HL-60/S4 treated with retinoic acid at 250 ng/mL for 4 days and 3 days (cell line): ENCODE measurements at regions not wholly inside any gene's neighbourhood (a gene's known extent, or its start where the extent isn't known, plus 50 kb on each side); places are given as distances from the start of the nearest gene placed in this dataset.

ENCODE experiments used
- in situ Hi-C: fragments of 300-500 bp; cut with MboI; formaldehyde crosslinking; loops from 2 replicates; pipeline ENCODE4 v1.7.0; 2022; ENCODE audit warnings: low sequenced_read_pairs

DNA sequence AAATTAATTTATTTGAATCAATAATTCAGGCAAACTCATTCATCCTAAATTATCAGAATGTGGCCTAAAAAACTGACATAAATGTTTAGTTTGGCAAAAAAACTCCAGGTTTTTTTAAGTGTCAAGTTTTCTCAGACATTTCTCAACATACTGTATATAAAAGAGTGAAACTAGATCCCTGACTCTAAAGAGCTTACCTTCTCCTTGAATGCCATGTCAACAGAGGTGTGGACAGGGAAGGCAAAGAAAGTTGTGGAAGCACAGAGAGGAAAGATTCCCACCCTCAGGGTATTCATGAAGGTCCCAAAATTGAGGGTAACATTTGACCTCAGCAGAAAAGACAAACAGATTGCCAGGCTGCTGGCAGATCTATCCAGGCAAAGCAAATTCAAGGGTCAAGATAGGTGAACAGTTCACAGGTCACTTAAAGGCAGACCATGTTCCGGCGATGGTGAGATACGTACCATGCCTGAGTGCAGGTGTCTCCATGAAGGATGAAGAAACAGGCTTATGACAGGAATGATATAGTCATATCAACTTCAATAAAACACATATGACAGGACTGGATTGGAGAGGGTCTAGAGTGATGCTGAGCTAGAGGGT, 1638.3 kb upstream of the ZEB2 start:
- in situ Hi-C loops = no loop called here

DNA sequence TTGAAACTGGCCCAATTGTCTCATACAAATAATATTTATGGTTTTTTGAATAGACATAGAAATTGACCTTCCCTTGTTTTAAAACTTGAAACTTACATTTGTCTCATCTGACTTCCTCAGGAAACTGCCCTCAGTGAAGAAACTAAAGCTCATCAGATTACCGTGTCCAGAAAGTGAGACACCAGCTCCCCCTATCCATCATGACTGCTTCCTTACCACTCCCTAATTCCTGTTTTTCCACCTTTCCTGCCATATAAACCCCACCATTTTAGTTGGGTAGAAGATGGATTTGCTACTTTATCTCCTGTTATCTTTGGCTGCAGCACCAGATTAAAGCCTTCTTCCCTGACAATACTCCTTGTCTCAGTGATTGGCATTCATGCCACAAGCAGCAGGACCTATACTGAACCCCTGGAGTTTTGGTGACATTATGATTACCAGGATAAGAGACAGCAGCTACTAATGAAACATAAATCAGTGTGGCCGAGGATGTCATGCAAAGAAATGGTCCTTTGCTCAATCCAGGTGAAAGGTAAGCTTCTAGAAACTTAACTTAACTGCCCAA, 1627.6 kb upstream of the ZEB2 start:
- in situ Hi-C loops = no loop called here

DNA sequence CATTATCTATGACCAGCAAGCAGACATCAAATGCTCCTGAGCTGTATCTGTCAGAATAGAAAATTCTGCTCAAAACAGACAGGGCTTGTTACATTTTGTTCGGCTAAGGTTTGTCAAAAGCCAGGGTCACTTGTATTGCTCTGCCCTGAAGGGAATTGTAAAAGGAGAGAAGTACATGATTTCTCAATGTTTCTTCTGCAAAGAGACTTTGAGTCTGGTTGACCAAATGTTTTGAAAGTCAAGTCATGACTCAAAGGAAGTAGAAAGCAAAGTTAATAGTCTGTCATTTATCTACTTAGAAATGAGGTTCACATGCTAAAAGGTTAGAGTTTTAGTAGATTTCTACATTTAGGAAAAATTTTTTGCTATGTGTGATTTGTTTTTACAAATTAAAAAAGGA, 1624.1 kb upstream of the ZEB2 start:
- in situ Hi-C loops = no loop called here

DNA sequence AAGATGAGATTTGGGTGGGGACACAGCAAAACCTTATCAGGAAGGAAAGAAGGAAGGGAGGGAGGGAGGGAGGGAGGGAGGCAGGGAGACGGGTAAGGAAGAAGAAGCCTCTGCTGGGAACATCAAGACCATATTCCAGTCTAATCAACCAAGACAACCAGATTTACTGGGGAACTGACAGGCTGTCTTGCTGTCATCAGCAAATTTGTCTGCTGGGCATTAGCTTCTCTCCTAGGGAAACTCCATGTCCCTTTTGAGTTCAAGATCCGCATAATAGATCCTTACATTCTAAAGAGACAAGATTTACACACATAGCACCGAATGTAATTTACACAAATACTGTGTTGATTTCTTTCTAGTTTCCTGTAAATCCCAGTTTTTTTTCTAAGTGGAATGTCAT, 1618.9 kb upstream of the ZEB2 start:
- in situ Hi-C loops = no loop called here

DNA sequence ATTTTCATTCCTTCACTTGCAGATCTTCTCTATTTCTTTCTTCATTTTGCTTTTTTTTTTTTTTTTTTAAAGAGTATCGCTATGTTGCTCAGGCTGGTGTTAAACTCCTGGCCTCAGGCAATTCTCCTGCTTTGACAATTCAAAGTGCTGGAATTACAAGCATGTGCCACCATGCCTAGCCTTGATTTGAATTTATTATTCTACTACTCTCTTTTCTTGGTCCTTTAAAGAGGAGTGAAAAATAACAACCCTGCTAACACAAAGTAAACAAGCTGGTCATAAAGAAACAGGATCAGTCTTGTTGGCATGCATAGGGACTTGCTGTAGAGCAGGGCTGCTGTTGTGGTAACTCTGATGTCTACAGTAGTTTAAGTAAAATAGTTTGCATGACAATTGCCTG, 1615.3 kb upstream of the ZEB2 start:
- in situ Hi-C loops = no loop called here

DNA sequence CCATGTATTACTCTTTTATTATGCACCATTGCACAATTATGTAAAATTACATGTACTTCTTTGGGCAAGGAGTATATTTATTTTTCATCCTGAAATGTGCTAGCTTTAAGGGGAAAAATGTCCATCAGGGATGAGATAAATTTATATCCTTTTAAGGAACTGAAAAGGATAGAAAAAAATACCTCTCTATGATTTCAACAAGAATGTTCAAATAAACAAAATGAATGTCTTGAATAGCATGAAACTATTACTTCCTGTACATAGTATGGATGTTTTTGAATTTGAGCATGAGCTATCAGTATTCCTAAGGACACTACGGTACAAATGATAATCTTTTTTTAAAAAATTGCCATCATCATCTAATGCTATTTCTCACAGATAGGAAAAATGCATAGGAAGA, 1611.9 kb upstream of the ZEB2 start:
- in situ Hi-C loops = no loop called here

DNA sequence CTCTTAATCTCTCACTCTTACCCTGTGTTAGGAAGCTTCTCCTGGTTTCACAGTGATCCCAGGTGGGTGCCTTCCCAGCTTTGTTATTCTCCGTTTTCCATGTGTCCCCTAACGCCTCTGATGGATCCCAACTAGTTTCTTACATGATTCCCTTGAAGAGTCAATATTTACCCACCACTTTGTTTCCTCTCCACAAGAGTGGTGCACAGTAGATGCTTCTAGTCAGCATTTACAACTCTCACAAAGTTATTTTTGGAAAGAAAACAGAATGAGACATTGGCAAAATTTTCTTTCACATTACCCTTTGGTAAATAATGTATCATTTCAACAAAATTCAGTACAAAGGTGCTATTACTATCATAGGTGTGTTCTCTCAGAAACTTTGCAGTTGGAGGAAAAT, 1611.1 kb upstream of the ZEB2 start:
- in situ Hi-C loops = no loop called here

DNA sequence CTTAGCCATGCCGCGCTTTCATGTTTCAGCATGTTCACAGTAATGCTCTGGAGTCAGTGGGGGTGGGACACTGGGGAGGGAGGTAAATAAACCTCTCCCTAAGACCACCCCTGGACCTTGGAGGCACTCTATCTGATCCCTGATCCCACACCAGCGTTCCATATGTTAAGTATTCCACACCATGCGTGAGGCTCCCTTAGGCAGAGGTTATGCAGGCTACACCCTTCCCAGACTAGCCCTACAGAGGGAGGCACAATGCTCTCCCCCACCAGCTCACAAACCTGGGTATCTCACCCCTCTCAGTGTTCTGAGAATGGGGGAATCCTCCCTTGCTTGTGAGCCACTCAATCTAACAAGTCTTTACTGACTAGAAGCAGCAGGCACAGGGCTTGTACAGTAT, 1610.4 kb upstream of the ZEB2 start:
- in situ Hi-C loops = no loop called here

DNA sequence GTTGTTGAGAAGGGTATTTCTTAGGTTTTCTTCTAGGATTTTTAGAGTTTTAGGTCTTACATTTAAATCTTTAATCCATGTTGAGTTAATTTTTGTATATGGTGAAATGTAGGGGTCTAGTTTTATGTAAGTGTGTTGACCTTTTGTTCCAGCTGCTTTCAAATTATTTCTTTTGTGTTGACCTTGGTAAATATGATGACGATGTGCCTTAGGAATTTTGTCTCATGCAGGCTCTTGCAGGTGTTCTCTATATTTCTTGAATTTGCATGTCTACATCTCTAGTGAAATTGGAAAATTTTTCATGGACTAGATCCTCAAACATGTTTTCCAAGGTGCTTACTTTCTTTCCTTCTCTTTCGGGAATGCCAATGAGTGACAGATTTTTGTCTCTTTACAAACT, 1609.3 kb upstream of the ZEB2 start:
- in situ Hi-C loops = no loop called here

DNA sequence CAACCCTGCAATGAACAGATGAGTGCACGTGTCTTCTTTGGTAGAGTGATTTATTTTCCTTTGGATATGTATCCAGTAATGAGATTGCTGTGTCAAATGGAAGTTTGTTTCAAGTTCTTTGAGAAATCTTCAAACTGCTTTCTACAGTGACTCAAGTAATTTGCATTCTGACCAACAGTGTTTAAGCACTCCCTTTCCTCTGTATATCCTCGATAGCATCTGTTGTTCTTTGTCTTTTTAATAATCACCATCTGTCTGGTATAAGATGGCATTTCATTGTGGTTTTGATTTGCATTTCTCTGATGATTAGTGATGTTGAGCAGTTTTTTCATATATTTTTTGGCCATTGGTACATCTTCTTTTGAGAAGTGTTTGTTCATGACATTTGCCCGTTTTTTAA, 1608.3 kb upstream of the ZEB2 start:
- in situ Hi-C loops = no loop called here

DNA sequence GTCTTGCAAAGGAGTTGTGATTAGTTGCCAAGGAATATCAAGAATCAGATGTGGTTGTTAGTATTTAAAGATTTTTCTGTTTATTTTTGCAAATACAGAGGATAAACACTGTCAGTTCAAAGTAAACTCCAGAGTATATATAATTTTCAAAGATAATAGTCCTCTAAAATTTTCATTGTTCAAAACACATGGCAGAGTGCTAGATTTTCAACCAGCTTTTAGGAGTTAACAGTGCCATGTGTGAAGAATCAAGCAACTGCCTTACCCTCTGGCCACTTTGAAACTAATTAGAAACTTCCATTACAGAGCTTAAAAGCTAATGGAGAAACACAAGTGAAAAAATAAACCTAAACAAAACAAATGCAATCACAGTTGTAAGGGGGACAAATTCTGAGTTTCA, 1605.6 kb upstream of the ZEB2 start:
- in situ Hi-C loops = no loop called here

DNA sequence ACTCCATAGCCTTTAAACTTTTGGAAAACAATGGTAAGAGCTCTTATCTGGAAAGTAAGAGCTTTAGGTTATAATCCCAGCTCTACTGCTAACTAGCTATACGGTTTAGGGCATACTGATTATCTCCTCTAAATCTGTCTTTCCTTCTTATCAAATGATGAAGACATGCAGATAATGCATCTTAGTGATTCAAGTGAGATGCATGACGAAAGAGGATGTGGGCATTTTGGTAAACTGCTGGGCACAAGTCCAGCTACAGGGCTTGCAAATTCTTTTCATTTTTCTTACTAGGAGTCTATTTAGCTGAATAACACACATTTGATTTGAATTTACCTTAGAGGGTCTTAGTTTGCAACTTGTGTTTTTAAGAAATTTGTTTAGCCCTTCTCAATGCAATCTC, 1604.8 kb upstream of the ZEB2 start:
- in situ Hi-C loops = no loop called here

DNA sequence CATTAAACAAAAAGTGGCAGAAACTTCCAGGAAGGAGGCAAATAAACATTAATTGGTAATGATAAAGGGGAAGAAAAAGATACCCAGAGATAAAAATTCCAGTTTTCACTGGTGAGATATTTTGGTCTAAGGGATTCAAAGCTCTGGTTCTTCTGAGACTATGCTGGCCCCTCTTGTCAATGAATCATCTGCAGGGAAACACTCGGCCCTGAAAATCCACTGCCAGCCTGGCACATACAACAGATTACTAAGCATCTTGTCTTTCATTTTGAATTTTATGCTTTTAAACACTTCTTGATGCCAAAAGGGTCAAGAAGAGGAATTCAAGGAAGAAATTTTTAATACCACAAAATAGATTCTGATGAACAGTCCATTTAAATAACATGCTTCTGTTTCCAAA, 1603.8 kb upstream of the ZEB2 start:
- in situ Hi-C loops = no loop called here

DNA sequence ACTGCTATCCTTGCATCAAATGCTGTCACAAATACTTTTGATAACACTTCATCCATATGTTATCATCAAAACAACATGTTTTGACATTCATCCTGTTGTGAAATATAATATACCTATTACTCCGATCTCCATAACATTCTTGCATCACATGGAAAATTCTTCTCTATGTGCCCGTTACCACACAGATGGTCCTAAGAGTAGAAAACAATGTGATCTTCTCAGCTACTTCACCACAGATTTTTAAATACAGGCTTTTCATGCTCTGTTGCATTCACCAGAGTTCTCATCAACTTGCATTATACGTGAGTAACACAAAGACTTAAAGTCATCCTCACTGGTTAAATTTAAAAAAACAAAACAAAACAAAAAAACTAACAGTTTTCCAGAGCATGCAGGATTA, 1603.3 kb upstream of the ZEB2 start:
- in situ Hi-C loops = no loop called here

DNA sequence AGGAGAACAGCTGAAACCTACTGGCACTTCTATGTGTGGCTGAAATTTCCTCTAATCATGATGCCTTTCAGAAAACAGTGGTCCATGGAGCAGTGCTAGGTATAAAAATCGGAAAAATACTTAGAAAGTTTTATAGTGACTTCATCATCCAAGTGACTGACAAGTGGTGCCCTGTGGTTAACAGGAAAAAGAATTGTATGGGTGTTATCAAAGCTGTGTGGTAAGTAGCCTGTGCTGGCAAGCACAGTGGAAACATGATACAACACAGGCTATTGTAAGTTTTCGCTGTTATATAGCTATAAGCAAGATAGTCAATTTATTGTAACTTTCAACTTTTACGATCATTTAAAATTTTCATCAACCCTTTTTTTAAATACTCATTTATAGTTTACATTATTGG, 1599.7 kb upstream of the ZEB2 start:
- in situ Hi-C loops = no loop called here

DNA sequence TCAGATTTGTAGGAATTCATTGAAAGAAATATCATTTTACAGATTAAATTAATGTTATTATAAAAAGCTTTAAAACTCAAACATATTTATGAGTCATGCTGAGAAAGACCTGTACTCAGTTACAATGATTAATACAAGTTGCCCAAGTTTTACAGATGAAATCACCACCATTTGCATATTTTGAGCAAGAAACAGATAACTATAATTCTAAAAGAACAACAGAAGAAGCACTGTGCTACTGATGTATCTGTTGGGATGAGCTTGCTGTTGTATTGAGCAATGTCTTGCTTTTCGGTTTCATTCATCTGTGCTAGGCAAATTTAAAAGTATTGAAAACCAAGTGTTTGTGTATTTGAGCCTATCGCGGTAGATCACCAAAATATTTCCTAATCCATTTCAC, 1589.1 kb upstream of the ZEB2 start:
- in situ Hi-C loops = no loop called here

DNA sequence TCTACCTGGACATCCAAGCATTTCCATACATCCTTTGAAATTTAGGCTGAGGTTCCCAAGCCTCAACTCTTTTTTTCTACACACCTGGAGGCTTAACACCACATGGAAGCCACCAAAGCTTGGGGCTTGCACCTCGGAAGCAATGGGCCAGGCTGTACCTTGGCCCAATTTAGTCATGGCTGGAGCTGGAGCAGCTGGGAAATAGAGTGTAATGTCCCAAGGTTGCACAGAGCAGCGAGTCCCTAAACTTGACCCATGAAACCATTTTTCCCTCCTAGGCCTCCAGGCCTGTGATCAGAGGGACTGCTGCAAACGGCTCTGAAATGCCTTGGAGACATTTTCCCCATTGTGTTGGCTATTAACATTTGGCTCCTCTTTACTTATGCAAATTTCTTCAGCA, 1574.3 kb upstream of the ZEB2 start:
- in situ Hi-C loops = no loop called here

DNA sequence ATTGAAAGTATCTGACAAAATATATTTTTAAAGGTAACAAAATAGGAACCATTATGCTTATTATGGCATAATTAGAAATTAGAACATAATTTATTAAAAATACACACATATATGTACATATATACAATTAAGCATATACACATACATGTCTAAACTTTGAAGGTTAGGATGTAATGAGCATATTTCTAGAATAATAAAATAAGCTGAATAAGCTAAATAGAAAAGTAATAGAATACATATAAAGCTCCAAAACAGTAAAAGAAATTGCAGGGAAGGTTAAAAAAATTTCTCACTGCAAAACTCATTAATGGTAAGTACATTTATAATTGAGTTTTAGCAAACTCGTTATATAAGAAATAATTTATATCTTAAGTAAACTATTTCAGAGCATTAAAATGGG, 1561.5 kb upstream of the ZEB2 start:
- in situ Hi-C loops = no loop called here

DNA sequence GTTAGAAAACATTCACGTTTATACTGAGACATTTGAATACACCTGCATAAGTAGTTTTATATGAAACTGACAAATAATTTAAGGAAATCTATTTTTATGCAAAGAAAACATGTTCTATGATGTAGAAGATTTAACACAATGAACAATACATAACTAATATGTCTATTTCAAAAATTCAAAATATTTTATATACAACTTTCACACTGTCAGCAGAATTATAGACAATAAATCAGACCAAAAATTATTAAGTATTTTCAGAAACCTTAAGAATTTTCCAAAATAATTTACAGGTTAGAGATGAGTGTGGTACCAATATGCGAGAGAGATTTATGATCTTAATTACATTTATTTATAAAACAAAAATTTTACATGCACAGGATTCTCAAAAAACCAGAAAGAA, 1561.0 kb upstream of the ZEB2 start:
- in situ Hi-C loops = no loop called here

DNA sequence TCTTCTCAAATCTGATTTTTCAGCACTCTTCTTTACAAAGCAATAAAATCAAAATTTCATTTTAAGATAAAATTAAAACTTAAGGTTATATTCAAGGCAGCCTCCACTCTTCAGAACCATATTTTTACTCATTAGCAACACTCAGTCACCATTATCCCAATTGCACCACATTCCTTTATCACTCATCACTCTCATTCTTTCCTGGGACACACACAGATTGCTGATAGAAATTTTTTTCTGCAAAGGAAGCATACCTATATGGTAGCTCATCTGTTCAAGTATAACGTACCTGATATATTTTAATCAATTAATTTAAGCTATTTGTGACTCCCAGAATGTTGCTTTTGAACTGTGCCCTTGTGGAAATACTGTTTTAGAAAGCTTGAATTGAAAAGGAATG, 1559.3 kb upstream of the ZEB2 start:
- in situ Hi-C loops = no loop called here

DNA sequence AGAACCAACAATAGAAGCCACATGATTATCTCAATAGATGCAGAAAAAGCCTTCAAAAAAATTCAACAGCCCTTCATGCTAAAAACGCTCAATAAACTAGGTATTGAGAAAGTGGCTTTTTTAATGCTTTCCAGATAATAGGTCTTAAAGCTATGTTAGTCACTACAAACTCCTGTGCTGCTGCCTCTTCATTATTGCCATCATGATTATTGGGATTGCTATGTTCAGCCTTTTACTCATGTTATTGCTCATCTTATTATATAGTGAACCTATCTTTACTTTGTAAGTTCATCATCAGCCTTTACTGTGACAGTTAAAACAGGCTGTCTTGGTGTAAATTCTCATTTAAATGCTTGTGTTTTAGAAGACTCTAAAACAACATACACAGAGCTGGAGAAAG, 1557.2 kb upstream of the ZEB2 start:
- in situ Hi-C loops = no loop called here

DNA sequence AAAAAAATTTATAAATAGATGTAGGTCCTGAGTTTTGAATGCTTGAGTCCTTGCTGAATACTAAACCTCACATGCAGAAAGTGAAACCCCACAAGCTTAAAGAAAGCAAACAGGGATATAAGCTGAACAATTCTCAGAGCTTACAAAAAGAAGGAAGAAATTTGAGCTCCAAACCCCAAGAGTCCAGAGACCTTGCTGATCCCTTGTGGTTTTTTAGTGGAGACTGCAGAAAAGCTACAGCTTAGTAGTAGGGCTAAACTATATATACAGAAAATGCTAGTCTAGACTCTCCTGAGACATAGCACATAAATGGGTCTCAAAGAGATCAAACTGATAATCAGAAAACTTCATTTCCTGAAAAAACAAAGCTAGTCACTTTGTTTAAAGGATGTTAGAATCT, 1548.1 kb upstream of the ZEB2 start:
- in situ Hi-C loops = no loop called here

DNA sequence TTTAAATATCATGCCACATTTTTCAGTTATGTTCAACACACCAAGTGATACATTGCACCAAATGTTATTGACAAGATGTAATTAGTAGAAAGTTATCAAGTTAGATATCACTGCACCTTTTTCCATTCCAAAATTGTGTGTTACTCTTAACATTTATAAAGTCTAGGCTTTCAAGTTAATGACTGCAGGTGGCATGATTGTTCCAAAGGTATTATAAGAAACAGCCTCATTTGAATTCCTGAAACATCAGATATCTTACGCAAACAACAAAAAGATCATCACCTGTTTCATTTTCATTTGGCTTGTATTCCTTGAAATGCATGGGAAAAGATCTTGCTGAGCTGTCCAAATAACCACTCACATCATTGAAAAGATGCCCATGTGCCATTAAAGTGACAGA, 1528.2 kb upstream of the ZEB2 start:
- in situ Hi-C loops = no loop called here
